A673 (cell line): ENCODE measurements at regions not wholly inside any gene's neighbourhood (a gene's known extent, or its start where the extent isn't known, plus 50 kb on each side); places are given as distances from the start of the nearest gene placed in this dataset.

Source experiments
- BruUV-seq: library from RNA; stranded (reverse); fragments of 400-500 nt; replicated peaks from 2 replicates; lab custom pipeline; 2021; lab: Mats Ljungman, UMichigan
- CTCF ChIA-PET: fragments of 300-600 bp; sonication (Branson Sonifier 250); formaldehyde crosslinking; loops from one replicate; lab custom pipeline; 2022; ENCODE audit warnings: antibody characterized with exemption; lab: Charles Lee
- POLR2A ChIA-PET: fragments of 300-600 bp; sonication (Branson Sonifier 250); formaldehyde crosslinking; loops from one replicate; lab custom pipeline; 2022; ENCODE audit warnings: antibody characterized with exemption; ENCODE audit not compliant: low non-redundant PET; lab: Charles Lee
- DNase-seq: peaks from one replicate; pipeline ENCODE4 v3.0.0-alpha.2; 2015; ENCODE audit warnings: low spot score
- H3K27ac ChIP-seq: fragments of 200-600 bp; sonication (generic); 2 replicates; pipeline ENCODE4 v1.5.1; 2016; ENCODE audit warnings: mixed run types, low read depth, mild to moderate bottlenecking, mixed read lengths, antibody characterized with exemption, low read length; ENCODE audit not compliant: poor library complexity, severe bottlenecking
- H3K27me3 ChIP-seq: fragments of 200-600 bp; sonication (generic); replicated peaks from 2 replicates; pipeline ENCODE4 v1.6.1; 2017; ENCODE audit warnings: mixed run types, low read depth, mild to moderate bottlenecking, mixed read lengths, antibody characterized with exemption, low read length; ENCODE audit not compliant: insufficient read depth, poor library complexity
- H3K36me3 ChIP-seq: fragments of 200-600 bp; sonication (generic); 2 replicates; pipeline ENCODE4 v1.6.1; 2016; ENCODE audit warnings: mixed run types, mild to moderate bottlenecking, mixed read lengths, antibody characterized with exemption, low read length; ENCODE audit not compliant: insufficient read depth, poor library complexity, severe bottlenecking
- H3K4me1 ChIP-seq: fragments of 200-600 bp; sonication (generic); 2 replicates; pipeline ENCODE4 v1.6.1; 2017; ENCODE audit warnings: mixed run types, mild to moderate bottlenecking, mixed read lengths, antibody characterized with exemption, low read length; ENCODE audit not compliant: insufficient read depth, poor library complexity, severe bottlenecking
- H3K4me3 ChIP-seq: fragments of 200-600 bp; sonication (generic); 2 replicates; pipeline ENCODE4 v1.5.1; 2016; ENCODE audit warnings: low read depth, mixed run types, mild to moderate bottlenecking, mixed read lengths, low read length; ENCODE audit not compliant: poor library complexity, severe bottlenecking
- H3K9me3 ChIP-seq: fragments of 200-600 bp; sonication (generic); 2 replicates; pipeline ENCODE4 v1.6.1; 2016; ENCODE audit warnings: mixed run types, low read depth, mild to moderate bottlenecking, mixed read lengths, antibody characterized with exemption, low read length; ENCODE audit not compliant: poor library complexity, severe bottlenecking
- EZH2 ChIP-seq: fragments of 200-600 bp; sonication (generic); IDR thresholded peaks from 2 replicates; pipeline ENCODE4 v1.6.1; 2017; ENCODE audit warnings: borderline replicate concordance, low read depth, mild to moderate bottlenecking, mixed read lengths, antibody characterized with exemption, low read length; ENCODE audit not compliant: poor library complexity, severe bottlenecking
- intact Hi-C: fragments of 100-400 bp; cut with micrococcal nuclease; formaldehyde crosslinking; loops from one replicate; pipeline ENCODE4 v1.10.0; 2022; ENCODE audit not compliant: unreplicated experiment
- TF ChIP-seq, protein P1 (sequence below): fragments of 300-800, 200-600 bp; sonication (generic); conservative IDR thresholded peaks from 2 replicates; pipeline ENCODE4 v1.5.1; 2017; ENCODE audit warnings: low read depth, mild to moderate bottlenecking, antibody characterized with exemption, low read length, moderate library complexity, mixed read lengths

DNA sequence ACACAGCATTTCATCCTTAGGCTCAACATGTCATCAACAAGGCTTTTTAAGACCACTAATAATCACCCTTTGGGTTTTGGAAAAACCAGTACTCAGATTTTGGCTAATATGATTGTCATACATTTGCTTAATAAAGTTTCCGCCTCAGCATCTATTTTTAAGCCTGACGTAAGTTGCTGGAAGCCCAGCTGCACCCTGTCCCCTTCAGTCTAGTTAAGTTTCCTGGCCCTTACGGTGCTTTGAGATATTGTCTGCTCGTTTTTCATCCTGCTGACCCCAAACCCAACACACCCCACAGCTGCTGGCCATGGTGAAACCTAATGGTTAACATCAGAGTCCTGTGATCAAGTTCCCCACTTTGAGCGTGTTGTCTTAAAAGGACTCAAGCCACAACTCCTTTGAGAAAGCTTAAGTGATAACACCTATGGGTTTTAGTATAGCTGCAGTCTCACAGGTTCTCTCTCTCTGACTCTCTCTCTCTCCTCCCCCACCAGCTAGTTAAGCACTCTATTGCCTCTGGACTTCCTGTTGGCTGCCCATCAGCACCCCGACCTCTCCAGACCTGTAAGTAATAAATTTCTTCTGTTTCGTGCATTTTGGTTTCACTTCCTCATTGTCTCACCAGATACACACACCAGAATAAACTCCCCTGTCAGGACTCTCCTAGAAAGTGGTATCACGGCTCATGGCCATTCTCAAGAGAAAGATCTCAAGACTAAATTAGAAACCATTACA is 802.0 kb downstream of the C6orf118 start:
- H3K4me3 ChIP-seq = no peak overlapping the region
- ChIA-PET CTCF (no interaction called here), POLR2A (no interaction called here)
- H3K27me3 ChIP-seq = no peaks in the 10 kb centered on the region
- H3K36me3 ChIP-seq = no peaks in the 10 kb centered on the region
- BruUV-seq = no TSS peak
- no peak for TF ChIP-seq EZH2
- TF ChIP-seq, protein P1, sequence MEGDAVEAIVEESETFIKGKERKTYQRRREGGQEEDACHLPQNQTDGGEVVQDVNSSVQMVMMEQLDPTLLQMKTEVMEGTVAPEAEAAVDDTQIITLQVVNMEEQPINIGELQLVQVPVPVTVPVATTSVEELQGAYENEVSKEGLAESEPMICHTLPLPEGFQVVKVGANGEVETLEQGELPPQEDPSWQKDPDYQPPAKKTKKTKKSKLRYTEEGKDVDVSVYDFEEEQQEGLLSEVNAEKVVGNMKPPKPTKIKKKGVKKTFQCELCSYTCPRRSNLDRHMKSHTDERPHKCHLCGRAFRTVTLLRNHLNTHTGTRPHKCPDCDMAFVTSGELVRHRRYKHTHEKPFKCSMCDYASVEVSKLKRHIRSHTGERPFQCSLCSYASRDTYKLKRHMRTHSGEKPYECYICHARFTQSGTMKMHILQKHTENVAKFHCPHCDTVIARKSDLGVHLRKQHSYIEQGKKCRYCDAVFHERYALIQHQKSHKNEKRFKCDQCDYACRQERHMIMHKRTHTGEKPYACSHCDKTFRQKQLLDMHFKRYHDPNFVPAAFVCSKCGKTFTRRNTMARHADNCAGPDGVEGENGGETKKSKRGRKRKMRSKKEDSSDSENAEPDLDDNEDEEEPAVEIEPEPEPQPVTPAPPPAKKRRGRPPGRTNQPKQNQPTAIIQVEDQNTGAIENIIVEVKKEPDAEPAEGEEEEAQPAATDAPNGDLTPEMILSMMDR = no peak
- no peak for DNase-seq
- H3K27ac ChIP-seq = no peak overlapping the region
- no peaks in the 10 kb centered on the region for H3K4me1 ChIP-seq
- intact Hi-C loops = no loop called here
- H3K9me3 ChIP-seq = peaks cover 8% of the 10 kb centered on the region

DNA sequence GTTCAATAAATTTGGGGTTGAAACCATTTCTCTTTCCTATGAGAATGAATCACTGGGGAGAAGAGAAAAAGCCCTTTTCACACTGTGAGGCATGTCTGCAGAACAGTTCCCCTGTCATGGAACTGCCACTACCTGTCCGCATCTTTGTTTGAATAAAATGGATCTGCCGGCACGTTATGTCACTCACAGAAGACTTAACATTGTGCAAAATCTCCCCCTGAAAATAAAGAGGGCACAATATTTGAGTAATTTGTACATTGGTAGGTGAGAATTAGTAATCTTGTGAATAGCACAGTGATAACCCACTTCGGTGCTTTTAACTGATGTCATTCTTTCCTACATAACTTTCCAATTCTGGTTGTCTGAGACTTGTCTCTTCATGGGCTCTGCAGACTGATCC is 804.0 kb downstream of the C6orf118 start:
- H3K4me1 ChIP-seq = no peaks in the 10 kb centered on the region
- intact Hi-C loops = no loop called here
- H3K9me3 ChIP-seq = peaks cover 12% of the 10 kb centered on the region
- no peak for DNase-seq
- CTCF ChIA-PET = no interaction called here
- no peak overlapping the region for H3K27ac ChIP-seq
- no TSS peak for BruUV-seq
- H3K27me3 ChIP-seq = no peaks in the 10 kb centered on the region
- POLR2A ChIA-PET = no interaction called here
- H3K4me3 ChIP-seq = no peak overlapping the region
- no peaks in the 10 kb centered on the region for H3K36me3 ChIP-seq
- TF ChIP-seq, protein P1 = no peak
- TF ChIP-seq EZH2 = no peak

DNA sequence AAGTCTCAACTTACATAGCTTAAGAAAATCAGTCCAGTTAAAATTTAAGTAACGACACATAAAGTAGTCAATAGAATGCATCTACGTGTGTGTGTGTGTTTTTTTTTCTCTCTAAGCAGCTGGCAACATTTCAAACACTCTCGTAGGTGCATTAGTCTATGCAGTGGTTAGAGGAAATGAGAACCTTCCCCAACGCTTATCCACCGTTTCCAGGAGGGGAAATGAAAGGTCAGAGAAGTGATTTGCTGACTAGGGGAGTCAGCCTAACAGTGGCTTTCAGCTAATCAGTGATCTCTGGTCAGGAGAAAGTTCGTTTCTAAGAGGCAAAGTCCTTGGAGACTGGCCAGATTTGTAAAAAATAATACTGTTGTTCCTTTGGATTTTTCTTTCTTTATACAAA is 806.6 kb downstream of the C6orf118 start:
- no peak overlapping the region for H3K4me3 ChIP-seq
- no peaks in the 10 kb centered on the region for H3K36me3 ChIP-seq
- no peak overlapping the region for H3K27ac ChIP-seq
- CTCF ChIA-PET = no interaction called here
- no peaks in the 10 kb centered on the region for H3K27me3 ChIP-seq
- peaks cover 17% of the 10 kb centered on the region for H3K9me3 ChIP-seq
- intact Hi-C loops = no loop called here
- no peak for DNase-seq
- BruUV-seq = no TSS peak
- TF ChIP-seq EZH2 = no peak
- TF ChIP-seq, protein P1 = no peak
- H3K4me1 ChIP-seq = no peaks in the 10 kb centered on the region
- POLR2A ChIA-PET = no interaction called here
